ENCODE measurements at regions not wholly inside any gene's neighbourhood (a gene's known extent, or its start where the extent isn't known, plus 50 kb on each side); places are given as distances from the start of the nearest gene placed in this dataset.

- H3K27ac ChIP-seq = no peak overlapping the region
- no peaks in the 10 kb centered on the region for H3F3A ChIP-seq (ENCODE audit: insufficient read depth, low read depth)
- DNase-seq = no peak
- intact Hi-C loops (cut with micrococcal nuclease; ENCODE audit: unreplicated experiment) = no loop called here
- H3K9me2 ChIP-seq (ENCODE audit: insufficient read depth) = no peaks in the 10 kb centered on the region
- peaks cover 86% of the 10 kb centered on the region for H3K27me3 ChIP-seq (ENCODE audit: insufficient read depth, low read depth)
- no peak overlapping the region for H2AFZ ChIP-seq
- no peak overlapping the region for H3K4me3 ChIP-seq
- H3K4me2 ChIP-seq = no peak overlapping the region
- H3K36me3 ChIP-seq (ENCODE audit: low read depth) = no peaks in the 10 kb centered on the region
- no peaks in the 10 kb centered on the region for H4K20me1 ChIP-seq (ENCODE audit: insufficient read depth)
- TF ChIP-seq CTCF (conservative IDR thresholded peaks at IDR 0.05) (no peak), EZH2 (IDR thresholded peaks at IDR 0.05; ENCODE audit: low read depth) (no peak)
- H3K79me2 ChIP-seq (ENCODE audit: low read depth) = no peaks in the 10 kb centered on the region
- ChIA-PET POLR2A (ENCODE audit: unreplicated experiment) (no interaction called here), CTCF (no interaction called here)
- BruUV-seq (replicated peaks) = no TSS peak
- H3K4me1 ChIP-seq (replicated peaks; ENCODE audit: insufficient read depth) = no peaks in the 10 kb centered on the region
- no peaks in the 10 kb centered on the region for H3K9me3 ChIP-seq (ENCODE audit: insufficient read depth, low read depth)
Measured at GRCh38 chr6:169341065-169341464, 87.4 kb upstream of the THBS2 start.

- intact Hi-C loops (cut with micrococcal nuclease; ENCODE audit: unreplicated experiment) = no loop called here
- H3K9me2 ChIP-seq (ENCODE audit: insufficient read depth) = no peaks in the 10 kb centered on the region
- POLR2A ChIA-PET (ENCODE audit: unreplicated experiment) = no interaction called here
- H3K4me2 ChIP-seq = no peak overlapping the region; the same call in 1 of the 2 replicates
- no peaks in the 10 kb centered on the region for H3K9me3 ChIP-seq (ENCODE audit: insufficient read depth, low read depth)
- no TSS peak for BruUV-seq (replicated peaks)
- no peak overlapping the region for H2AFZ ChIP-seq
- no peak overlapping the region for H3K4me3 ChIP-seq
- no peak overlapping the region for H3K27ac ChIP-seq
- peak in 1 of 2 experiments; percentile 15 for DNase-seq
- no peaks in the 10 kb centered on the region for H3K79me2 ChIP-seq (ENCODE audit: low read depth)
- no peaks in the 10 kb centered on the region for H3K36me3 ChIP-seq (ENCODE audit: low read depth)
- H4K20me1 ChIP-seq (ENCODE audit: insufficient read depth) = no peaks in the 10 kb centered on the region
- H3K27me3 ChIP-seq (ENCODE audit: insufficient read depth, low read depth) = peaks cover 81% of the 10 kb centered on the region
- CTCF ChIA-PET = no interaction called here
- no peaks in the 10 kb centered on the region for H3K4me1 ChIP-seq (replicated peaks; ENCODE audit: insufficient read depth)
- TF ChIP-seq EZH2 (IDR thresholded peaks at IDR 0.05; ENCODE audit: low read depth) (no peak), CTCF (conservative IDR thresholded peaks at IDR 0.05) (no peak)
- no peaks in the 10 kb centered on the region for H3F3A ChIP-seq (ENCODE audit: insufficient read depth, low read depth)
Measured at GRCh38 chr6:169340395-169340794, 86.7 kb upstream of the THBS2 start.

GRCh38 chr6:169339731-169340309, 86.2 kb upstream of the THBS2 start:
- BruUV-seq (replicated peaks) = no TSS peak
- Histone ChIP-seq H3K9me2 (ENCODE audit: insufficient read depth) (no peaks in the 10 kb centered on the region), H2AFZ (no peak overlapping the region), H4K20me1 (ENCODE audit: insufficient read depth) (no peaks in the 10 kb centered on the region), H3K4me3 (no peak overlapping the region), H3K9me3 (ENCODE audit: insufficient read depth, low read depth) (no peaks in the 10 kb centered on the region), H3F3A (ENCODE audit: insufficient read depth, low read depth) (no peaks in the 10 kb centered on the region), H3K79me2 (ENCODE audit: low read depth) (no peaks in the 10 kb centered on the region), H3K4me2 (no peak overlapping the region; the same call in 1 of the 2 replicates), H3K4me1 (replicated peaks; ENCODE audit: insufficient read depth) (no peaks in the 10 kb centered on the region), H3K27ac (no peak overlapping the region), H3K36me3 (ENCODE audit: low read depth) (no peaks in the 10 kb centered on the region), H3K27me3 (ENCODE audit: insufficient read depth, low read depth) (peaks cover 81% of the 10 kb centered on the region)
- CTCF ChIA-PET = no interaction called here
- POLR2A ChIA-PET (ENCODE audit: unreplicated experiment) = no interaction called here
- DNase-seq = no peak
- TF ChIP-seq EZH2 (IDR thresholded peaks at IDR 0.05; ENCODE audit: low read depth) (no peak), CTCF (conservative IDR thresholded peaks at IDR 0.05) (no peak)
- intact Hi-C loops (cut with micrococcal nuclease; ENCODE audit: unreplicated experiment) = no loop called here
